MM.1S (cell line): ENCODE measurements at regions not wholly inside any gene's neighbourhood (a gene's known extent, or its start where the extent isn't known, plus 50 kb on each side); places are given as distances from the start of the nearest gene placed in this dataset.

Source experiments
- DNase-seq: peaks from one replicate; pipeline ENCODE4 v3.0.0-alpha.2; 2015
- H2AFZ ChIP-seq: fragments of 300-600 bp; sonication (generic); 2 replicates; pipeline ENCODE4 v1.6.0; 2016; ENCODE audit warnings: antibody characterized with exemption, low read length
- H3F3A ChIP-seq: fragments of 300-600 bp; sonication (generic); 2 replicates; pipeline ENCODE4 v1.6.1; 2016; ENCODE audit warnings: mild to moderate bottlenecking, antibody characterized with exemption, low read length, moderate library complexity, mixed read lengths; ENCODE audit not compliant: insufficient read depth
- H3K27ac ChIP-seq: fragments of 300-600 bp; sonication (generic); 2 replicates; pipeline ENCODE4 v1.5.1; 2016; ENCODE audit warnings: mild to moderate bottlenecking, low read length
- H3K27me3 ChIP-seq: fragments of 300-600 bp; sonication (generic); replicated peaks from 2 replicates; pipeline ENCODE4 v1.6.0; 2016; ENCODE audit warnings: low read length; ENCODE audit not compliant: insufficient read depth
- H3K36me3 ChIP-seq: fragments of 300-600 bp; sonication (generic); replicated peaks from 2 replicates; pipeline ENCODE4 v1.6.1; 2016; ENCODE audit warnings: mild to moderate bottlenecking, low read length, mixed read lengths; ENCODE audit not compliant: insufficient read depth
- H3K4me1 ChIP-seq: fragments of 300-600 bp; sonication (generic); 2 replicates; pipeline ENCODE4 v1.6.1; 2016; ENCODE audit warnings: low read length, mixed read lengths
- H3K4me2 ChIP-seq: fragments of 300-600 bp; sonication (generic); 2 replicates; pipeline ENCODE4 v1.6.0; 2016; ENCODE audit warnings: low read depth, low read length
- H3K4me3 ChIP-seq: fragments of 300-600 bp; sonication (generic); 2 replicates; pipeline ENCODE4 v1.5.1; 2016; ENCODE audit warnings: low read length, mixed read lengths
- H3K79me2 ChIP-seq: fragments of 300-600 bp; sonication (generic); 2 replicates; pipeline ENCODE4 v1.6.1; 2016; ENCODE audit warnings: mixed run types, low read length, mixed read lengths
- H3K9ac ChIP-seq: fragments of 300-600 bp; sonication (generic); 2 replicates; pipeline ENCODE4 v1.6.1; 2016; ENCODE audit warnings: low read length, mixed read lengths
- H3K9me2 ChIP-seq: fragments of 300-600 bp; sonication (generic); replicated peaks from 2 replicates; pipeline ENCODE4 v1.6.1; 2016; ENCODE audit warnings: mild to moderate bottlenecking, low read length, mixed read lengths; ENCODE audit not compliant: insufficient read depth
- H3K9me3 ChIP-seq: fragments of 300-600 bp; sonication (generic); replicated peaks from 2 replicates; pipeline ENCODE4 v1.6.1; 2016; ENCODE audit warnings: mild to moderate bottlenecking, low read length, mixed read lengths; ENCODE audit not compliant: insufficient read depth
- H4K20me1 ChIP-seq: fragments of 300-600 bp; sonication (generic); 2 replicates; pipeline ENCODE4 v1.6.1; 2016; ENCODE audit warnings: mild to moderate bottlenecking, low read length, moderate library complexity, mixed read lengths; ENCODE audit not compliant: insufficient read depth
- CTCF ChIP-seq: fragments of 300-600 bp; sonication (generic); IDR thresholded peaks from 2 replicates; pipeline ENCODE4 v1.5.1; 2016; ENCODE audit warnings: antibody characterized with exemption, low read length, mixed read lengths
- EZH2 ChIP-seq: fragments of 300-600 bp; sonication (generic); optimal IDR thresholded peaks from 2 replicates; pipeline ENCODE3; 2017; ENCODE audit warnings: low read depth, mild to moderate bottlenecking, antibody characterized with exemption, low read length, mixed read lengths
- EZH2phosphoT487 ChIP-seq: fragments of 300-600 bp; sonication (generic); IDR thresholded peaks from 2 replicates; pipeline ENCODE4 v1.6.1; 2018; ENCODE audit warnings: antibody characterized with exemption, low read length

- TF ChIP-seq CTCF, result no peak
- TF ChIP-seq EZH2, result no peak
- no peak for TF ChIP-seq EZH2phosphoT487
- Histone ChIP-seq H3F3A (no peaks in the 10 kb centered on the region), H3K4me2 (no peak overlapping the region), H3K9me2 (no peaks in the 10 kb centered on the region), H3K9me3 (no peaks in the 10 kb centered on the region), H3K27me3 (no peaks in the 10 kb centered on the region), H3K4me1 (peaks cover 9% of the 10 kb centered on the region; the same call in 1 of the 2 replicates), H2AFZ (no peak overlapping the region), H3K36me3 (no peaks in the 10 kb centered on the region), H3K79me2 (no peaks in the 10 kb centered on the region), H4K20me1 (no peaks in the 10 kb centered on the region), H3K27ac (no peak overlapping the region), H3K9ac (no peak overlapping the region; the same call in 1 of the 2 replicates), H3K4me3 (no peak overlapping the region)
- no peak for DNase-seq
These were observed 92.3 kb upstream of the UPP2 start for GRCh38 chr2:158009399-158009798.

GRCh38 chr2:158006961-158007719, 94.5 kb upstream of the UPP2 start:
- H3K4me2 ChIP-seq, result no peak overlapping the region
- H3K79me2 ChIP-seq, result no peaks in the 10 kb centered on the region
- no peak overlapping the region; the same call in 1 of the 2 replicates for H2AFZ ChIP-seq
- no peak overlapping the region for H3K9ac ChIP-seq
- no peak overlapping the region for H3K4me3 ChIP-seq
- no peak for DNase-seq
- no peaks in the 10 kb centered on the region for H3K27me3 ChIP-seq
- H3K36me3 ChIP-seq, result no peaks in the 10 kb centered on the region
- TF ChIP-seq CTCF (peak; percentile 23; the same call in 1 of the 2 replicates), EZH2phosphoT487 (no peak)
- no peak overlapping the region for H3K27ac ChIP-seq
- H3K9me3 ChIP-seq, result no peaks in the 10 kb centered on the region
- no peaks in the 10 kb centered on the region for H4K20me1 ChIP-seq
- no peaks in the 10 kb centered on the region for H3K9me2 ChIP-seq
- H3K4me1 ChIP-seq, result no peaks in the 10 kb centered on the region
- no peaks in the 10 kb centered on the region for H3F3A ChIP-seq

- Histone ChIP-seq H3K9me3 (no peaks in the 10 kb centered on the region), H4K20me1 (no peaks in the 10 kb centered on the region), H3K4me3 (no peak overlapping the region), H3K9ac (no peak overlapping the region), H3K9me2 (no peaks in the 10 kb centered on the region), H3K79me2 (no peaks in the 10 kb centered on the region), H3K27ac (no peak overlapping the region), H3K27me3 (no peaks in the 10 kb centered on the region), H2AFZ (no peak overlapping the region), H3K36me3 (no peaks in the 10 kb centered on the region), H3F3A (no peaks in the 10 kb centered on the region), H3K4me2 (no peak overlapping the region), H3K4me1 (no peaks in the 10 kb centered on the region)
- no peak for DNase-seq
- no peak for TF ChIP-seq EZH2
- TF ChIP-seq EZH2phosphoT487, result no peak
- no peak for TF ChIP-seq CTCF
These were observed 97.4 kb upstream of the UPP2 start for GRCh38 chr2:158004126-158004764.
